Neutrophil (primary cell): ENCODE measurements at regions not wholly inside any gene's neighbourhood (a gene's known extent, or its start where the extent isn't known, plus 50 kb on each side); places are given as distances from the start of the nearest gene placed in this dataset.
A peak's percentile ranks its signal among the peaks of the same experiment; 100 is the strongest.

Experiments
- H3K27ac ChIP-seq: fragments of 200-600 bp; sonication (generic); 2 replicates; pipeline ENCODE4 v1.5.1; 2016; ENCODE audit warnings: mild to moderate bottlenecking, moderate library complexity
- H3K27me3 ChIP-seq: fragments of 200-600 bp; sonication (generic); 2 replicates; pipeline ENCODE4 v1.6.0; 2016; ENCODE audit warnings: mild to moderate bottlenecking
- H3K36me3 ChIP-seq: fragments of 200-600 bp; sonication (generic); 2 replicates; pipeline ENCODE4 v1.5.1; 2017
- H3K4me1 ChIP-seq, 2 experiments: fragments of 200-600 bp in 1 of 2; sonication (generic) in 1 of 2; 1 replicate in 1 of 2; 2 replicates in 1 of 2; pipeline versions ENCODE4 v1.5.1 to v1.6.1; 2013 to 2016; ENCODE audit warnings: low read depth in 1 of 2, low read length in 1 of 2, mild to moderate bottlenecking in 1 of 2, moderate library complexity in 1 of 2; ENCODE audit not compliant: control insufficient read depth in 1 of 2, insufficient read depth in 1 of 2
- H3K4me3 ChIP-seq, 2 experiments: fragments of 200-600 bp in 1 of 2; sonication (generic) in 1 of 2; 1 replicate in 1 of 2; 2 replicates in 1 of 2; pipeline ENCODE4 v1.5.1; 2013 to 2016; ENCODE audit warnings: low read depth in 1 of 2, low read length in 1 of 2, mild to moderate bottlenecking in 1 of 2, moderate library complexity in 1 of 2
- H3K9me3 ChIP-seq: fragments of 200-600 bp; sonication (generic); 2 replicates; pipeline ENCODE4 v1.5.1; 2016
- TF ChIP-seq, protein P1 (sequence below): fragments of 200-600 bp; sonication (generic); IDR thresholded peaks from 2 replicates; pipeline ENCODE4 v1.5.1; 2016; ENCODE audit warnings: antibody characterized with exemption

DNA sequence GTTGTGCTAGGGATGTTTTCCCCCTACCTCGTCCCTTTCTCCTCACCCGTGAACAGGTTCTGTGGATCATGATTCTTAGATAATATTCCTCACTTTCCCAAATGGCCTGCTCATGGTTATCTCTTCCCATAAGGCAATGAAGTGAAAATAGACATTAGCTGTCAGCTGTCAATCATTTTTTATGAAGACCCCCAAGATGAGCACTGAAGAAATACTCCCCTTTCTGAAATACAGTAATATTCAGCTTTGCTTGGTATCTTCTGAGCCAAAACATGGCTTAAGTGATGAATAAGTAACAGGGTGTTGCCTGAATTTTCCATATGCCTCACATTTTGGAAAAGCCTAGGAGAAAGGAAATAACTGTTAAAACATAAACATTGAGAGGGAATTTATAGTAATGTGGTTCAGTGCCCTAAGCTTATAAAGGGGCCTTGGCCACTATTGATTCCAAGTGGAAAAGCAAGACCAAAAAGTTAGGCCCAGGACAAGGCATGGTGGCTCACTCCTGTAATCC is 70.7 kb upstream of the NAP1L1 start:
- no peaks in the 10 kb centered on the region for H3K27me3 ChIP-seq
- H3K4me1 ChIP-seq: peaks cover 48 to 52% of the 10 kb centered on the region in 2 experiments
- H3K36me3 ChIP-seq: no peaks in the 10 kb centered on the region
- H3K9me3 ChIP-seq: no peaks in the 10 kb centered on the region
- H3K27ac ChIP-seq: peak overlapping the region; percentile 68
- TF ChIP-seq, protein P1, sequence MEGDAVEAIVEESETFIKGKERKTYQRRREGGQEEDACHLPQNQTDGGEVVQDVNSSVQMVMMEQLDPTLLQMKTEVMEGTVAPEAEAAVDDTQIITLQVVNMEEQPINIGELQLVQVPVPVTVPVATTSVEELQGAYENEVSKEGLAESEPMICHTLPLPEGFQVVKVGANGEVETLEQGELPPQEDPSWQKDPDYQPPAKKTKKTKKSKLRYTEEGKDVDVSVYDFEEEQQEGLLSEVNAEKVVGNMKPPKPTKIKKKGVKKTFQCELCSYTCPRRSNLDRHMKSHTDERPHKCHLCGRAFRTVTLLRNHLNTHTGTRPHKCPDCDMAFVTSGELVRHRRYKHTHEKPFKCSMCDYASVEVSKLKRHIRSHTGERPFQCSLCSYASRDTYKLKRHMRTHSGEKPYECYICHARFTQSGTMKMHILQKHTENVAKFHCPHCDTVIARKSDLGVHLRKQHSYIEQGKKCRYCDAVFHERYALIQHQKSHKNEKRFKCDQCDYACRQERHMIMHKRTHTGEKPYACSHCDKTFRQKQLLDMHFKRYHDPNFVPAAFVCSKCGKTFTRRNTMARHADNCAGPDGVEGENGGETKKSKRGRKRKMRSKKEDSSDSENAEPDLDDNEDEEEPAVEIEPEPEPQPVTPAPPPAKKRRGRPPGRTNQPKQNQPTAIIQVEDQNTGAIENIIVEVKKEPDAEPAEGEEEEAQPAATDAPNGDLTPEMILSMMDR: no peak
- no peak overlapping the region for H3K4me3 ChIP-seq

DNA sequence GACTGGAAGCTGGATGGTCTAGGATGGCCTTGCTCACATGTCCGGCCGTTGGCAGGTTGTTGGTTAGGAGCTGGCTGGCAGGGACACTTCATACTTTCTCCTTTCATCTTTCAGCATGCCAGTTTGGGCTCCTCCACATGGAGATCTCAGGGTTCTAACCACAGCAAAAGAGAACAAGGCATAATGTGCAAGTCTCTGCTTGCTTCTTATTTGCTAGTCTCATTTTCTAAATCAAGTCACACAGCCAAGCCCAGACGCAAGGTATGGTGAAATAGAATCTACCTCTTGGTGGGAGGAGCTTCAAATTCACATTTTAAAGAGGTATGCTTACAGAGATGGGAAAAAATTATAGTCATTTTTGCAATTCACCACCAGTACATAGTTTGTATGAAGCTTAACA is 69.1 kb upstream of the NAP1L1 start:
- H3K4me1 ChIP-seq: peaks cover 44 to 46% of the 10 kb centered on the region in 2 experiments
- no peak overlapping the region for H3K27ac ChIP-seq
- no peaks in the 10 kb centered on the region for H3K27me3 ChIP-seq
- TF ChIP-seq, protein P1: no peak
- no peak overlapping the region for H3K4me3 ChIP-seq
- no peaks in the 10 kb centered on the region for H3K36me3 ChIP-seq
- no peaks in the 10 kb centered on the region for H3K9me3 ChIP-seq

DNA sequence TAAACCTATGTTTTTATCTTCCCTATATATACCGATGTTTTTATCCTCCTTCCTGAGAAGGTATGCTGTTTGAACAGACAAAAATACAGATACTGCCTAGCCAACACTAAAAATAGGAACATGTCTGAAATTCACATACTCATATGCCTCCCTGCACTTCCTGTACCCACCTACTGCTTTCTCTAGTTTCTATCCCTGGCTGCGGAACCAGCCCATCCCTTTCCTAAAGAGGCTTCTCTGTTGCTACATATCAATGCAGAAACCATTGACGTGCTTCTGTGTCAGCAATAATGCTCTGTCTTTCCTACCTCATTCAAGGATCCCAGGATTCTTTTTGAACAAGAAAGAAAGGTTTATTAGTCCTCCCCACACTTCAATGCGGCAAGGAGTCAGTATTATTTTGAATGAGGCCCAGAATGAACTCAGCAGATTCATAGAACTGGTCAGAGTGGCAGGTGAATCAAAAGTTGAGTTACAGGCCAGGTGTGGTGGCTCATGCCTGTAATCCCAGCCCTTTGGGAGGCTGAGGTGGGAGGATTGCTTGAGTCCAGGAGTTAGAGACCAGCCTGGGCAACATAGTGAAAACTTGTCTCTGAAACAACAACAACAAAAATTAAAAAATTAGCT is 67.8 kb upstream of the NAP1L1 start:
- TF ChIP-seq, protein P1: no peak
- peaks cover 40 to 41% of the 10 kb centered on the region in 2 experiments for H3K4me1 ChIP-seq
- H3K4me3 ChIP-seq: no peak overlapping the region

DNA sequence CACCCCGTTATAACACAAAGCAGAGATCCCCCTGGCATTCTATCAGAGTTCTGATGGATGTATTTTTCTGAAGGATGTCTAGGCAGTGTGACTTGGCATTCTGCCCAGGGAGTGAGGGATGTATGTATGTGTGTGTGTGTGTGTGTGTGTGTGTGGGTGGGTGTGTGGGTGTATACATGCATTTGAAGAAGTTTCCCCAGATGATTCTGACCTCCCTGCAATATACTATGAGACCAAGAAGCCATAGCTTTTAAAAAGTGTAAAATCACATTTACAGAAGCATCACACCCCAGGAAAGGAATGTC is 59.7 kb upstream of the NAP1L1 start:
- no peak overlapping the region for H3K4me3 ChIP-seq
- H3K27me3 ChIP-seq: no peaks in the 10 kb centered on the region
- TF ChIP-seq, protein P1: no peak
- no peaks in the 10 kb centered on the region for H3K9me3 ChIP-seq
- H3K4me1 ChIP-seq: no peaks in the 10 kb centered on the region
- no peak overlapping the region for H3K27ac ChIP-seq
- H3K36me3 ChIP-seq: no peaks in the 10 kb centered on the region

More for the DNA sequence above, 67.8 kb upstream of the NAP1L1 start:
- no peaks in the 10 kb centered on the region for H3K27me3 ChIP-seq
- H3K27ac ChIP-seq: peak overlapping the region; percentile 70
- H3K36me3 ChIP-seq: no peaks in the 10 kb centered on the region
- no peaks in the 10 kb centered on the region for H3K9me3 ChIP-seq

DNA sequence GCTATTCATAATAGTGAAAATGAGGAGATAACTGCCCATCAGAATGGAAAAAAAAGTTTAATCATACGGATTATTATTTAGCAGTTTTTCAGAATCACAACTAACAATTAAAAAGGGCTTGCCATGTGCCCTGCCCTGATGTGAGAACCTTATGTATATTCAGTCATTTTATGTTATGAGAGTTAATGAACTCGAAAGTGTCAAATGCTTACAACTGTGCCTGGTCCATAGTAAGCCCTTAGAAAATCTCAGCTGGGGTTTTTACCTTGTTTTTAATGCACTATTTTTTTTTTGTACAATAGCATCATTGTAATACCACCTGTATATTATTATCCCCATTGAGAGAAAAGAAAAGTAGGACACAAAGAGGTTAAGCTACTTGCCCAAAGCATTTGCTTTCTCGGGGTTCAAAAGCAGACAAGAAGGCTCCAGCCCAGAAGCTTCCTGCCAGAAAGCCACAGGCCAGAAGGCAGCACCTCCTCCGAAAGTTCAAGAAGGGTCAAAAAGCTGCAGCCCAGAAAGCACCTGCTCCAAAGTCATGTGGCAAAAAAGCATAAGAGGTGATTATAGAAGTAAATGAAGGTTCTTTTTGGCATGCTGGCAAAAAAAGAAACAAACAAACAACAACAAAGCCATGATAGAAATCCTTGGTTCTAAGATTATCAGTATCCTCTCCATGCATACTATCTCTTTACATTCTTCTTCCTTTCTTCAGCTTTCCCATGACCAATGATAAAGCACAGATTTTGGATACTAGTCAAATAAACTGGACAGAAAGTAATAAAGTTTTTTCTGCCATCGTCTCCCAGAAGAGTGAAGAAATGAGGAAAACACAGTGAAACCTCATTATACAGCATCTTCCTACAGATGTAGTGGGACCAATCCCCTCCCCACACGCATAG is 59.1 kb upstream of the NAP1L1 start:
- H3K27ac ChIP-seq: no peak overlapping the region

More for the DNA sequence above, 59.1 kb upstream of the NAP1L1 start:
- no peaks in the 10 kb centered on the region for H3K27me3 ChIP-seq
- TF ChIP-seq, protein P1: no peak
- H3K9me3 ChIP-seq: no peaks in the 10 kb centered on the region
- no peaks in the 10 kb centered on the region for H3K36me3 ChIP-seq
- no peak overlapping the region for H3K4me3 ChIP-seq
- H3K4me1 ChIP-seq: no peaks in the 10 kb centered on the region
